CD4-positive, alpha-beta T cell (primary cell): ENCODE measurements at regions not wholly inside any gene's neighbourhood (a gene's known extent, or its start where the extent isn't known, plus 50 kb on each side); places are given as distances from the start of the nearest gene placed in this dataset.

Experiments used
- ATAC-seq: fragments of 200-7000 bp; cut with Tn5 transposase; one replicate; pipeline ENCODE4 v1.10.0; 2022; ENCODE audit warnings: mild to moderate bottlenecking; ENCODE audit not compliant: poor library complexity
- CTCF ChIA-PET: fragments of 350-600 bp; sonication (Branson Sonifier 250); formaldehyde crosslinking; loops from one replicate; lab custom pipeline; 2021; ENCODE audit warnings: antibody characterized with exemption, inconsistent platforms; lab: Charles Lee
- POLR2A ChIA-PET: fragments of 350-600 bp; sonication (Branson Sonifier 250); formaldehyde crosslinking; loops from one replicate; lab custom pipeline; 2021; ENCODE audit warnings: antibody characterized with exemption, inconsistent platforms; lab: Charles Lee
- DNase-seq, 14 experiments: peaks; one replicate each; pipeline ENCODE4 v3.0.0-alpha.2; 2013 to 2020; ENCODE audit warnings: mixed read lengths in 2 of 14
- H3K27ac ChIP-seq, 2 donors: one replicate each; pipeline versions ENCODE4 v1.5.1 to v1.7.0; 2013; ENCODE audit warnings: low read length in 2 of 2, low read depth in 1 of 2, mild to moderate bottlenecking in 1 of 2
- H3K27me3 ChIP-seq, 2 experiments: 1 replicate in 1 of 2; 2 replicates in 1 of 2; pipeline versions ENCODE4 v1.6.1 to v1.7.0; 2013; ENCODE audit warnings: low read length in 2 of 2, control low read depth in 1 of 2, mild to moderate bottlenecking in 1 of 2, moderate library complexity in 1 of 2; ENCODE audit not compliant: insufficient read depth in 2 of 2, control insufficient read depth in 1 of 2
- H3K36me3 ChIP-seq: one replicate; pipeline ENCODE4 v1.6.1; 2013; ENCODE audit warnings: low read length, control low read depth; ENCODE audit not compliant: insufficient read depth
- H3K4me1 ChIP-seq: one replicate; pipeline ENCODE4 v1.6.1; 2013; ENCODE audit warnings: low read length, control low read depth; ENCODE audit not compliant: insufficient read depth
- H3K4me3 ChIP-seq: one replicate; pipeline ENCODE4 v1.5.1; 2013; ENCODE audit warnings: mild to moderate bottlenecking, low read length, moderate library complexity
- H3K9me3 ChIP-seq, 2 experiments: 1 replicate in 1 of 2; 2 replicates in 1 of 2; pipeline versions ENCODE4 v1.6.1 to v1.7.0; 2013; ENCODE audit warnings: low read length in 2 of 2, mild to moderate bottlenecking in 2 of 2, control low read depth in 1 of 2, moderate library complexity in 1 of 2; ENCODE audit not compliant: control insufficient read depth in 1 of 2, insufficient read depth in 1 of 2
- H3K27ac Mint-ChIP-seq: one replicate; pipeline ENCODE4 v1.8.0; 2020; ENCODE audit warnings: mixed read lengths
- H3K27me3 Mint-ChIP-seq: one replicate; pipeline ENCODE4 v1.8.0; 2021; ENCODE audit warnings: mixed read lengths
- H3K36me3 Mint-ChIP-seq: one replicate; pipeline ENCODE4 v1.8.0; 2021; ENCODE audit warnings: low read depth, mixed read lengths
- H3K4me1 Mint-ChIP-seq: one replicate; pipeline ENCODE4 v1.8.0; 2021; ENCODE audit warnings: low read depth, mixed read lengths
- H3K4me3 Mint-ChIP-seq: one replicate; pipeline ENCODE4 v1.8.0; 2020; ENCODE audit warnings: mild to moderate bottlenecking, mixed read lengths
- H3K9me3 Mint-ChIP-seq: one replicate; pipeline ENCODE4 v1.8.0; 2020; ENCODE audit warnings: mixed read lengths
- intact Hi-C, 2 experiments: fragments of 100-400 bp; cut with DNase I in 1 of 2; cut with micrococcal nuclease in 1 of 2; formaldehyde crosslinking; loops; one replicate each; pipeline versions ENCODE4 v1.15.1 to v1.9.0; 2023 to 2025; cut with DNase I, micrococcal nuclease
- TF ChIP-seq, protein P1 (sequence below): fragments of 200-600 bp; IDR thresholded peaks from one replicate; pipeline ENCODE4 v1.8.0; 2022; ENCODE audit warnings: antibody characterized with exemption, mild to moderate bottlenecking

DNA sequence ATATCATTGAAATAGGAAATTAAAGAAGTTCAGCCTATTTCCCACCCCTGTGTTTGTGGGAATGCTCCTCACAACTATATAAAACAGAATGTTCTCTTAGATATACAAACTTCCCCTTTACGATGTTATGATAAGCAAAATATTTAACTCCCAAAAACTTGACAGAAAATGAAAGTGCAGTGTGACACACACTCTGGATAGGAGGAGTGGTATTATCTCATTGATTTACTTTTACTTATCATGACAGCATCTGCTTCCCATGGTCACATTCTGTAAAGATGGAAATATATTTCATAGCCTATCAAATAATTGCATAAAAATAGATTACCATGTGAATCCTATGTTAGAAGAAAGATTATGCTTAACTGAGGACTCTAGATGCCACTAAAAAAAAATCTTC is 96.6 kb upstream of the STK17B start:
- Histone ChIP-seq H3K27me3 (no peaks in the 10 kb centered on the region), H3K36me3 (no peaks in the 10 kb centered on the region), H3K27ac (peak overlapping the region; percentile 39 to 53), H3K4me3 (peak overlapping the region; percentile 28), H3K9me3 (no peaks in the 10 kb centered on the region), H3K4me1 (peaks cover 17% of the 10 kb centered on the region)
- peak overlapping the region; percentile 83 for H3K27ac Mint-ChIP-seq
- H3K4me1 Mint-ChIP-seq, result peaks cover 67% of the 10 kb centered on the region
- CTCF ChIA-PET, result interaction anchor here (0.6 to 1.2 kb wide), 3 partner anchors 8 to 103 kb away, joined by 3 read pairs; no protein-coding TSS in a partner anchor
- TF ChIP-seq, protein P1, sequence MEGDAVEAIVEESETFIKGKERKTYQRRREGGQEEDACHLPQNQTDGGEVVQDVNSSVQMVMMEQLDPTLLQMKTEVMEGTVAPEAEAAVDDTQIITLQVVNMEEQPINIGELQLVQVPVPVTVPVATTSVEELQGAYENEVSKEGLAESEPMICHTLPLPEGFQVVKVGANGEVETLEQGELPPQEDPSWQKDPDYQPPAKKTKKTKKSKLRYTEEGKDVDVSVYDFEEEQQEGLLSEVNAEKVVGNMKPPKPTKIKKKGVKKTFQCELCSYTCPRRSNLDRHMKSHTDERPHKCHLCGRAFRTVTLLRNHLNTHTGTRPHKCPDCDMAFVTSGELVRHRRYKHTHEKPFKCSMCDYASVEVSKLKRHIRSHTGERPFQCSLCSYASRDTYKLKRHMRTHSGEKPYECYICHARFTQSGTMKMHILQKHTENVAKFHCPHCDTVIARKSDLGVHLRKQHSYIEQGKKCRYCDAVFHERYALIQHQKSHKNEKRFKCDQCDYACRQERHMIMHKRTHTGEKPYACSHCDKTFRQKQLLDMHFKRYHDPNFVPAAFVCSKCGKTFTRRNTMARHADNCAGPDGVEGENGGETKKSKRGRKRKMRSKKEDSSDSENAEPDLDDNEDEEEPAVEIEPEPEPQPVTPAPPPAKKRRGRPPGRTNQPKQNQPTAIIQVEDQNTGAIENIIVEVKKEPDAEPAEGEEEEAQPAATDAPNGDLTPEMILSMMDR, result no peak
- POLR2A ChIA-PET, result interaction anchor here (0.5 to 3.0 kb wide), 10 partner anchors 8 to 108 kb away, joined by 3 to 20 read pairs (median 4); partner anchors contain the start of gene STK17B
- no peaks in the 10 kb centered on the region for H3K36me3 Mint-ChIP-seq
- DNase-seq (peak in 2 of 14 experiments; percentile 36 to 56), ATAC-seq (no peak)
- no peaks in the 10 kb centered on the region for H3K9me3 Mint-ChIP-seq
- peak overlapping the region; percentile 59 for H3K4me3 Mint-ChIP-seq
- intact Hi-C loops, result loop anchor here in 1 of 2 experiments (1.0 to 5.0 kb wide), 2 partner anchors 8 to 36 kb away; no protein-coding TSS in a partner anchor
- H3K27me3 Mint-ChIP-seq, result no peaks in the 10 kb centered on the region

- ChIA-PET CTCF (interaction anchor here (0.6 to 1.2 kb wide), 2 partner anchors 33 to 104 kb away, joined by 3 read pairs; no protein-coding TSS in a partner anchor), POLR2A (interaction anchor here (0.5 to 3.0 kb wide), 11 partner anchors 8 to 126 kb away, joined by 3 to 20 read pairs (median 4); partner anchors contain the start of gene STK17B)
- Mint-ChIP-seq H3K36me3 (no peaks in the 10 kb centered on the region), H3K27me3 (no peaks in the 10 kb centered on the region), H3K9me3 (no peaks in the 10 kb centered on the region), H3K4me3 (peak overlapping the region; percentile 59), H3K4me1 (peaks cover 65% of the 10 kb centered on the region), H3K27ac (peak overlapping the region; percentile 83)
- no peaks in the 10 kb centered on the region for H3K9me3 ChIP-seq
- no peaks in the 10 kb centered on the region for H3K27me3 ChIP-seq
- DNase-seq, result peak in 3 of 14 experiments; percentile 44 to 62 (median 50)
- ATAC-seq, result peak; percentile 53
- H3K36me3 ChIP-seq, result no peaks in the 10 kb centered on the region
- H3K4me3 ChIP-seq, result peak overlapping the region; percentile 28
- peaks cover 17% of the 10 kb centered on the region for H3K4me1 ChIP-seq
- TF ChIP-seq, protein P1, result no peak
- peak overlapping the region; percentile 39 to 53 for H3K27ac ChIP-seq
- intact Hi-C loops, result loop anchor here in 1 of 2 experiments (1.0 to 5.0 kb wide), 2 partner anchors 8 to 36 kb away; no protein-coding TSS in a partner anchor
Observed at GRCh38 chr2:196268538-196269338, 97.4 kb upstream of the STK17B start.

DNA sequence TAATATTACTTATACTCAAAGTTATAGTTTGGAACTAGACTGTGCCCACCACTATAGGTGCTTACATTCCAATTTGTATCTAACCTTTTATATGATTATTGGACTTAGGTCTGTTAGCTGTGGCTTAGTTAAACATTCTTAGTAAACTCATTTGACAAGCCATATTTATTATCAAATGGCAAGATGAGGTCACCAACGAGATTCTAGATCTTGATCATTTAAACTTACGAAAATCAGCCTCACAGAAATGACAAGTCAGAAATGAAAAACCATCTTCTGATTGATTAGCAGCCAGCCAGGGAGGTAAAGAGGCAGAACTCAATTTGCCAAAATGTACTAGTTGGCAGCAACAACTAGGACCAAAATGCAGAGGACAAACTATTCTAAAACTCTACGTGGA is 100.4 kb upstream of the STK17B start:
- Mint-ChIP-seq H3K4me1 (peaks cover 68% of the 10 kb centered on the region), H3K27ac (no peak overlapping the region), H3K36me3 (no peaks in the 10 kb centered on the region)

More for the DNA sequence above, 100.4 kb upstream of the STK17B start:
- Histone ChIP-seq H3K27me3 (no peaks in the 10 kb centered on the region), H3K4me1 (peaks cover 30% of the 10 kb centered on the region), H3K4me3 (no peak overlapping the region), H3K9me3 (no peaks in the 10 kb centered on the region), H3K27ac (no peak overlapping the region), H3K36me3 (no peaks in the 10 kb centered on the region)
- TF ChIP-seq, protein P1, result no peak
- ChIA-PET CTCF (interaction anchor here (1.6 kb wide), 1 partner anchor 51 kb away, joined by 5 read pairs; no protein-coding TSS in a partner anchor), POLR2A (interaction anchor here (0.6 to 1.4 kb wide), 5 partner anchors 9 to 108 kb away, joined by 3 to 4 read pairs (median 3); no protein-coding TSS in a partner anchor)
- Mint-ChIP-seq H3K27me3 (no peaks in the 10 kb centered on the region), H3K4me3 (no peak overlapping the region), H3K9me3 (no peaks in the 10 kb centered on the region)
- no peak for DNase-seq
- intact Hi-C loops, result loop anchor here in 1 of 2 experiments (5.0 kb wide), 1 partner anchor 49 kb away; no protein-coding TSS in a partner anchor
- no peak for ATAC-seq
